OCI-LY7 (cell line): ENCODE measurements at regions not wholly inside any gene's neighbourhood (a gene's known extent, or its start where the extent isn't known, plus 50 kb on each side); places are given as distances from the start of the nearest gene placed in this dataset.

Experiments used
- BruUV-seq: library from RNA; stranded (reverse); fragments of 400-500 nt; replicated peaks from 2 replicates; lab custom pipeline; 2021; lab: Mats Ljungman, UMichigan
- CTCF ChIA-PET: fragments of 300-600 bp; sonication (Branson Sonifier 250); formaldehyde crosslinking; loops from one replicate; lab custom pipeline; 2022; ENCODE audit warnings: antibody characterized with exemption; ENCODE audit not compliant: unreplicated experiment; lab: Charles Lee
- POLR2A ChIA-PET: fragments of 300-600 bp; sonication (Branson Sonifier 250); formaldehyde crosslinking; loops from one replicate; lab custom pipeline; 2022; ENCODE audit warnings: antibody characterized with exemption; lab: Charles Lee
- DNase-seq: peaks from one replicate; pipeline ENCODE4 v3.0.0-alpha.2; 2015; ENCODE audit warnings: low spot score
- H2AFZ ChIP-seq: fragments of 200-600 bp; sonication (generic), shearing (Covaris generic); 2 replicates; pipeline ENCODE4 v1.6.1; 2014; ENCODE audit warnings: mild to moderate bottlenecking, antibody characterized with exemption, low read length, moderate library complexity
- H3K27ac ChIP-seq: fragments of 200-600 bp; sonication (generic); 2 replicates; pipeline ENCODE4 v1.5.1; 2014; ENCODE audit warnings: mixed run types, low read depth, mild to moderate bottlenecking, moderate library complexity, low read length, inconsistent platforms; ENCODE audit not compliant: poor library complexity, severe bottlenecking
- H3K36me3 ChIP-seq: fragments of 200-600 bp; sonication (generic); 2 replicates; pipeline ENCODE4 v1.6.1; 2014; ENCODE audit warnings: mild to moderate bottlenecking, antibody characterized with exemption, low read length, moderate library complexity, mixed read lengths; ENCODE audit not compliant: insufficient read depth
- H3K4me1 ChIP-seq: fragments of 200-600 bp; sonication (generic); 2 replicates; pipeline ENCODE4 v1.5.1; 2014; ENCODE audit warnings: mild to moderate bottlenecking, low read length; ENCODE audit not compliant: insufficient read depth, poor library complexity, severe bottlenecking
- H3K4me2 ChIP-seq: fragments of 200-600 bp; sonication (generic); 2 replicates; pipeline ENCODE4 v1.6.1; 2014; ENCODE audit warnings: mild to moderate bottlenecking, low read length
- H3K4me3 ChIP-seq: fragments of 200-600 bp; sonication (generic); 2 replicates; pipeline ENCODE4 v1.5.1; 2014; ENCODE audit warnings: mild to moderate bottlenecking, low read depth, low read length; ENCODE audit not compliant: poor library complexity, severe bottlenecking
- H3K79me2 ChIP-seq: fragments of 200-600 bp; sonication (generic); 2 replicates; pipeline ENCODE4 v1.6.1; 2016; ENCODE audit warnings: low read depth, mild to moderate bottlenecking, low read length, moderate library complexity, mixed read lengths; ENCODE audit not compliant: insufficient read depth
- H3K9me2 ChIP-seq: fragments of 200-600 bp; sonication (generic); 2 replicates; pipeline ENCODE4 v1.6.1; 2016; ENCODE audit warnings: mild to moderate bottlenecking, low read length, mixed read lengths; ENCODE audit not compliant: insufficient read depth
- H3K9me3 ChIP-seq: fragments of 200-600 bp; sonication (generic); 2 replicates; pipeline ENCODE4 v1.6.1; 2014; ENCODE audit warnings: mild to moderate bottlenecking, mixed run types, low read length, mixed read lengths
- H4K20me1 ChIP-seq: fragments of 200-600 bp; sonication (generic); 2 replicates; pipeline ENCODE4 v1.6.1; 2014; ENCODE audit warnings: mild to moderate bottlenecking, antibody characterized with exemption, low read length, moderate library complexity, mixed read lengths; ENCODE audit not compliant: insufficient read depth
- CTCF ChIP-seq: fragments of 200-600 bp; sonication (generic); conservative IDR thresholded peaks from 2 replicates; pipeline ENCODE4 v1.5.1; 2014; ENCODE audit warnings: mild to moderate bottlenecking, antibody characterized with exemption, low read length, moderate library complexity, mixed read lengths
- EZH2phosphoT487 ChIP-seq: fragments of 200-600 bp; sonication (generic); IDR thresholded peaks from 2 replicates; pipeline ENCODE4 v1.6.1; 2018; ENCODE audit warnings: low read depth, borderline replicate concordance, mild to moderate bottlenecking, mixed run types, antibody characterized with exemption, low read length, moderate library complexity, mixed read lengths
- intact Hi-C: fragments of 100-400 bp; cut with micrococcal nuclease; formaldehyde crosslinking; loops from one replicate; pipeline ENCODE4 v1.10.0; 2022; ENCODE audit not compliant: unreplicated experiment

- no peaks in the 10 kb centered on the region for H3K36me3 ChIP-seq
- H4K20me1 ChIP-seq = no peaks in the 10 kb centered on the region
- no peak overlapping the region for H2AFZ ChIP-seq
- BruUV-seq = no TSS peak
- intact Hi-C loops = no loop called here
- no peak for DNase-seq
- CTCF ChIA-PET = no interaction called here
- H3K4me2 ChIP-seq = no peak overlapping the region
- H3K9me3 ChIP-seq = no peaks in the 10 kb centered on the region
- no peaks in the 10 kb centered on the region for H3K79me2 ChIP-seq
- H3K4me1 ChIP-seq = no peaks in the 10 kb centered on the region
- TF ChIP-seq CTCF = no peak
- TF ChIP-seq EZH2phosphoT487 = no peak
- no peaks in the 10 kb centered on the region for H3K9me2 ChIP-seq
- POLR2A ChIA-PET = no interaction called here
- H3K4me3 ChIP-seq = no peak overlapping the region
- H3K27ac ChIP-seq = no peak overlapping the region
These were observed 126.0 kb downstream of the GATA3 start for GRCh38 chr10:8180360-8181109.

GRCh38 chr10:8181496-8182157 lies 127.1 kb downstream of the GATA3 start:
- ChIA-PET POLR2A (no interaction called here), CTCF (no interaction called here)
- no peak for DNase-seq
- intact Hi-C loops = no loop called here
- no peaks in the 10 kb centered on the region for H3K79me2 ChIP-seq
- H3K9me3 ChIP-seq = no peaks in the 10 kb centered on the region
- H3K4me2 ChIP-seq = no peak overlapping the region
- no peak overlapping the region for H3K4me3 ChIP-seq
- no peaks in the 10 kb centered on the region for H4K20me1 ChIP-seq
- no peaks in the 10 kb centered on the region for H3K4me1 ChIP-seq
- H3K36me3 ChIP-seq = no peaks in the 10 kb centered on the region
- no TSS peak for BruUV-seq
- no peaks in the 10 kb centered on the region for H3K9me2 ChIP-seq
- no peak for TF ChIP-seq CTCF
- TF ChIP-seq EZH2phosphoT487 = no peak
- H2AFZ ChIP-seq = no peak overlapping the region
- H3K27ac ChIP-seq = no peak overlapping the region

- no peak overlapping the region for H3K4me2 ChIP-seq
- H3K27ac ChIP-seq = no peak overlapping the region
- H2AFZ ChIP-seq = no peak overlapping the region
- TF ChIP-seq EZH2phosphoT487 (no peak), CTCF (no peak)
- no TSS peak for BruUV-seq
- no peak overlapping the region for H3K4me3 ChIP-seq
- no peaks in the 10 kb centered on the region for H3K79me2 ChIP-seq
- no peaks in the 10 kb centered on the region for H3K9me3 ChIP-seq
- H4K20me1 ChIP-seq = no peaks in the 10 kb centered on the region
- CTCF ChIA-PET = no interaction called here
- POLR2A ChIA-PET = interaction anchor here (0.6 kb wide), 1 partner anchor 33 kb away, joined by 4 read pairs; no protein-coding TSS in a partner anchor
- H3K36me3 ChIP-seq = no peaks in the 10 kb centered on the region
- no peak for DNase-seq
- H3K9me2 ChIP-seq = no peaks in the 10 kb centered on the region
- intact Hi-C loops = no loop called here
- no peaks in the 10 kb centered on the region for H3K4me1 ChIP-seq
These were observed 128.3 kb downstream of the GATA3 start for GRCh38 chr10:8182806-8183205.
